GM18508 (cell line): ENCODE measurements at regions not wholly inside any gene's neighbourhood (a gene's known extent, or its start where the extent isn't known, plus 50 kb on each side); places are given as distances from the start of the nearest gene placed in this dataset.

Experiments
- ATAC-seq: cut with Tn5 transposase; IDR thresholded peaks from one replicate; pipeline ENCODE4 v1.9.1; 2021; ENCODE audit warnings: moderate number of reproducible peaks; ENCODE audit not compliant: insufficient read depth, unreplicated experiment

DNA sequence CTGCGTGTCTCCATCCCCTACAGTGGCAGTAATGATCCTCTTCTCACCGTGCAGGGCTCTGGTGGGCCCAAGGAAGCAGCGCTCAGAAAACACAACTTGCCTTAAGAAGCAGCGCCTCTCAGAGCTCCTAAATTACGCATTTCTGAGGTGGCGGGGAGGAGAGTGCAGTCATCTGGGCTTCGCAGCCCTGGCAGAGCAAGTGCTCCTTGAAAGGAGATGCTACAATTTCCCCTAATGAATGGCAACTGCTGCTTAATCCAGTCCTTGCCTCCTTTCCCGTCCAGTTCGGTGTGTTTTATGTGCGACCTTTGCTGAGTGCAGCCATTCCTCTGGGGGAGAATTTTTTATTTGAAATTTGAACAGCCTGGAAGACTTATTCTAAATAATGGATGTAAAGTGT, 287.3 kb downstream of the PTPRU start:
- ATAC-seq, result no peak

- no peak for ATAC-seq
These were observed 286.8 kb downstream of the PTPRU start for GRCh38 chr1:29523136-29523535.

DNA sequence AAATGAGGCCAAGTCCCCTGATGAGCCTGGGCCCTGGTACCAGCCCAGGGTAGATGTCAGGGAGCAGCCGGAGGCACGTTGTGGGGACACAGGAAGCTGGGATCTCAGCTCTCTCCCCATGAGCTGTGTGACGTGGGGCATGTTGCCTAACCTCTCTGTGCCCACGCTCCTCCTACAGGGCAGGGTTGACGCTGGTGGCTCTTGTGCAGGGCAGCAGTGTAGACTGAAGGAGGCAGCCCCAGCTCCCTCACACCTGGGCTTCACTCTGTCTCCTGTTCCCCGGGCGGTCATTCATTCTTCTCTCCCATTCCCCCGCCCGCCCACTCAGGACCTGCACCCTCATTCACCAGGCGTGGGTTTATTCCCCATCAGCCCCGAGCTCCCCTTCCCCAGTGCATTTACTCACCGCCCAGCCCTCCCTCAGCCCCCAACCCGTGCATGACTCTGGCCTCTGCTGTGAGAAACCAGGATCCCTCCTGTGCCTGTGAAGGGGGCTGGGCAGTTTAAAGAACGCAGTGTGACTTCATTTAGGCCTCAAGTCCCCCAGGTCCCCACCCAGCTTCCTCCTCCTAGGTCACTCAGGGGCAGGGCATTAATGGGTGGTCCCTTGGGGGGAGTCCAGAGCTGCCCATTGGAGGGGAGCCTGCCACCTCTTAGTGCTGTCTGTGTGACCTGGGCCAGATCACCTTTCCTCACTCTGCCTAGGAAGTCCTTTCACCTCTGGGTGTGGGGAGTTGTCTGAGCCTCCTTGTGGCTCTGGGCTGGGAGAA, 285.7 kb downstream of the PTPRU start:
- ATAC-seq, result no peak

DNA sequence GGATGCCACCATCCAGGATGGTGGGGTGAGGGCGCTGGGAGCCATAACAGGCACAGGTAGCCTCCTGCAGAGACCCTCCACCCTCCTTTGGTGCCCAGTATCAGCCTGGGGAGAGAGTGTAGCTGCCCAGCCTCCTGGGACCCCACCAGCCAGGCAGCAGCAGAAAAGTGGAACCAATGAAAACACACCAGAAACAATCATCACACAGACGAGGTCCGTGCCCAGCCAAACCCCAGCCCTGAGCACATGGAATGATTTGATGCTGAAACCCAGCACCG, 285.1 kb downstream of the PTPRU start:
- no peak for ATAC-seq

GRCh38 chr1:29520571-29521437, 284.5 kb downstream of the PTPRU start:
- ATAC-seq, result no peak

GRCh38 chr1:29519788-29520110, 283.4 kb downstream of the PTPRU start:
- no peak for ATAC-seq

DNA sequence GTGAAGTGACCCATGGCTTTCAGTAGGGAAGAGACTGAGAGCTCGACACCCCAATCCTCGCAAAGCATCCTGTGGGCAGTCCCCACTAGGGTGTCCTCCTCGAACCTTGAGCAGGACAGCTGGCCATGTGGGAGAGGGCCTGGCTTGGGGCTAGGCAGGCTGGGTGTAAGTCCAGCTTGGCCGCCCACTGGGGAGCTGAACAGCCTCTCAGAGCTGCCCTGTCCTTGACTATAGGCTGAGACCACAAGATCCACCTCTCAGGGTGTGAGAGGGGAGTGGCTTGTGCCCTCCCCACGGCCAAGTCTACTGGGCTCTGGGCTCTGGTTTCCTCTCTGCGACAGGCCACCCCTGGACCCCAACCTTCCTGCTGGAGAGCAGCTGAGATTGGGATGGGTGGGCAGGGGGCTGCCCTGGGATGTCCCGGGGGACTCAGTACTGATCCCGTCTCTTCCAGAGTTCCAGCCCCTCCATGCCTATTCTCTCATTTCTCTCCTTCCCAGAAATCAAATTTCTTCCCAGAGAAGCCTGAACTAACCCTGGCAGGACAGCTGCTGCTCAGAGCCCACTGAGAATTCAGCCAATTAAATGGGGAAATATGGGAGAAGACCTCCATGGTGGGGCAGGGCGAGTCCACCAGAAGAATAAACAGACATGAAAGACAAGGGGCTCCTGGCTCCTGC, 282.9 kb downstream of the PTPRU start:
- ATAC-seq, result no peak

- ATAC-seq, result no peak
These were observed 282.0 kb downstream of the PTPRU start for GRCh38 chr1:29518183-29518835.

- no peak for ATAC-seq
These were observed 281.1 kb downstream of the PTPRU start for GRCh38 chr1:29517251-29518086.

DNA sequence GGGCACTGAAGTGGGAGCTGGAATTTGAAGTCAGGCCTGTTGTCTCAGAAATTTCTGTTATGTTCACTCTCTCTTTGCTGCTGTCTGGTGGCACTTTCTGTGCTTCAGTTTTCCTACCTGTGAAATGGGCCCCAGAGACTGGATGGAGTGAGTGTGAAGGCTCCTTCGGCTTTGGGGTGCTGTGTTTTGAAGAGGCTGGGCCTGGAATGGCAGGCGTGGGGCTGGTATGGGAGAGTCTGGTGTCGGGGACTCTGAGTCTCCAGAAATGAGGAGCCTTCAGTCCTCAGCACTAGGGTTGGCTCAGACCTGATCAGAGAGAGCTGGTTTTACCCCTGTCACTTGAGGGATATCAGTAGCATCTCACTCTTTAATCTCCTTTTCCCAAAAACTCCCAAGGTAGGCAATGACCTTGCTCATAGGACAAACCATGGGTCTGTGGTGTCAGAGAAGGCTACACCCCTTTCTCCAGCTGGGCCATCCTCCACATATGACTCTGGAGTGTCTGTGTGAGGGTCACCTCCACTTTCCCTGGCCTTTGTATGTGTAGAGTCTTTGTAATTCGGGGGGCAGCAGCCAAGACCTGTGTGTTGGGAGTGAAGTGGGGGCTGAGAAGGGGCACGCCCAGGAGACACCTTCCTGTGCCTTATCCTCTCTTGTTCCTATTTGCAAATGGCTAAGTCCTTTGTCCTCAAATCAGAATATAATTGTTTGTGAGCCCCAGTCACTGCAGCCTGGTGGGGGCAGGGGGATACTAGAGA, 279.9 kb downstream of the PTPRU start:
- no peak for ATAC-seq

- no peak for ATAC-seq
These were observed 279.0 kb downstream of the PTPRU start for GRCh38 chr1:29515170-29515955.

- ATAC-seq, result no peak
These were observed 278.2 kb downstream of the PTPRU start for GRCh38 chr1:29514361-29515169.

GRCh38 chr1:29513357-29513756, 277.0 kb downstream of the PTPRU start:
- ATAC-seq, result no peak

DNA sequence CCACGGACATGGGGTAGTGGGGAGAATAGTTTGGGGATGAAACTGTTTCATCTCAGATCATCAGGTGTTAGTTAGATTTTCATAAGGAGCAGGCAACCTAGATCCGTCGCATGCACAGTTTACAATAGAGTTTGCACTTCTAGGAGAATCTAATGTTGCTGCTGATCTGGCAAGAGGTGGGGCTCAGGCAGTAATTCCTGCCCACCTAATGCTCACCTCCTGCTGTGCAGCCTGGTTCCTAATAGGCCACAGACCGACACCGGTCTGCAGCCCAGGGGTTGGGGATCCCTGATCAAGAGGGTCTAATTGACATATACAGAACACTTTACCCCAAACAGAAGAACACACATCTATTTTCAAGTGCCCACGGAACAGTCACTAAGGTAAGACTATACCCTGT, 275.1 kb downstream of the PTPRU start:
- ATAC-seq, result no peak

- no peak for ATAC-seq
These were observed 272.3 kb downstream of the PTPRU start for GRCh38 chr1:29508458-29509107.

- ATAC-seq, result no peak
These were observed 270.4 kb downstream of the PTPRU start for GRCh38 chr1:29506678-29507225.
